ENCODE measurements at regions not wholly inside any gene's neighbourhood (a gene's known extent, or its start where the extent isn't known, plus 50 kb on each side); places are given as distances from the start of the nearest gene placed in this dataset.

DNA sequence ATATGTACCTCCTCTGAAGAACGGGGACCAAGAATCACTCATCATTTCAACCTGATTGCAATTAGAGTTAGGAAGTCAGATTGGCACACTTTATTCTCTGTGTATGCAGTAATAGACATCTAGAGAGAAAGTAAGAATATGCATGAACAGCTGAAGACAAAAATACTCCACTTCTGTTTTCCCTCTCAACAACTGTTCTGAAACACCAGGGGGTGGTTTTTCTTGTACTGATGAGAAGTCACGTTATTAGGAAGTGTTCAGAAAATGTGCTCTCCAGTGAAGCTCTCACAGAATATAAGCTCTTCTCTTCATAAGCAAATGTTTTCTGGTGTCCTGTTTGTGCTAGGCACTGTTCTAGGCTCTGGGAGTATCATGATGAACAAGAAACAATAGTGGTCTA, 531.7 kb upstream of the C9orf72 start:
- Histone ChIP-seq H3K9ac (ENCODE audit: insufficient read length, low read depth) (no peak overlapping the region), H3K27me3 (ENCODE audit: insufficient read depth, insufficient read length) (no peaks in the 10 kb centered on the region), H3K9me3 (ENCODE audit: insufficient read depth, low read length) (no peaks in the 10 kb centered on the region), H3K36me3 (ENCODE audit: insufficient read depth, insufficient read length, low read length) (no peaks in the 10 kb centered on the region), H3K4me1 (ENCODE audit: insufficient read depth, insufficient read length) (no peaks in the 10 kb centered on the region), H3K4me3 (ENCODE audit: insufficient read length, low read depth) (no peak overlapping the region)
- TF ChIP-seq YY1 (IDR thresholded peaks at IDR 0.05; ENCODE audit: insufficient read depth, insufficient read length) (no peak), SUZ12 (IDR thresholded peaks at IDR 0.05; ENCODE audit: extremely low read depth, insufficient read depth, insufficient read length) (no peak), ZNF274 (IDR thresholded peaks at IDR 0.05; ENCODE audit: low read depth, low read length) (no peak)
- no peak for DNase-seq (ENCODE audit: low read depth, low spot score)

DNA sequence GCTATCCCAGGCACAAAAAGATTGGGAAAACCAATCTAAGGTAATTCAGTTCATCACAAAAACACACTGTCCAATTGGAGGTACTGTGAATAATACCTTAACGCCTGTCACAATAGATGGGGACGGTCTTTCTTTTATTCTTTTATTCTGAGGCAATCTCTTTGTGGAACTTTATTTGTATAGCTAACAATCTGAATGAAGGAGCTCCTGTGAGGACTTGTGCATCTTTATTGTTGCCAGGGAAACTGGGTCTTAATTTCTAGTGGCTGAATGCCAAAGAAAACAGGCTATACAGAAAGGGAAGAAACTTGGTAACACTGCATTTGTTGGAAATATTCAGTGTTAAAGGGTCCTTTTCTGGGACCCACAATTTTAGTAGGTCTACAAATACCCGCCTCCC, 546.9 kb upstream of the C9orf72 start:
- Histone ChIP-seq H3K27me3 (ENCODE audit: insufficient read depth, insufficient read length) (no peaks in the 10 kb centered on the region), H3K9me3 (ENCODE audit: insufficient read depth, low read length) (no peaks in the 10 kb centered on the region), H3K36me3 (ENCODE audit: insufficient read depth, insufficient read length, low read length) (no peaks in the 10 kb centered on the region), H3K9ac (ENCODE audit: insufficient read length, low read depth) (no peak overlapping the region), H3K4me3 (ENCODE audit: insufficient read length, low read depth) (no peak overlapping the region), H3K4me1 (ENCODE audit: insufficient read depth, insufficient read length) (no peaks in the 10 kb centered on the region)
- TF ChIP-seq YY1 (IDR thresholded peaks at IDR 0.05; ENCODE audit: insufficient read depth, insufficient read length) (no peak), SUZ12 (IDR thresholded peaks at IDR 0.05; ENCODE audit: extremely low read depth, insufficient read depth, insufficient read length) (no peak), ZNF274 (IDR thresholded peaks at IDR 0.05; ENCODE audit: low read depth, low read length) (no peak)
- no peak for DNase-seq (ENCODE audit: low read depth, low spot score)

DNA sequence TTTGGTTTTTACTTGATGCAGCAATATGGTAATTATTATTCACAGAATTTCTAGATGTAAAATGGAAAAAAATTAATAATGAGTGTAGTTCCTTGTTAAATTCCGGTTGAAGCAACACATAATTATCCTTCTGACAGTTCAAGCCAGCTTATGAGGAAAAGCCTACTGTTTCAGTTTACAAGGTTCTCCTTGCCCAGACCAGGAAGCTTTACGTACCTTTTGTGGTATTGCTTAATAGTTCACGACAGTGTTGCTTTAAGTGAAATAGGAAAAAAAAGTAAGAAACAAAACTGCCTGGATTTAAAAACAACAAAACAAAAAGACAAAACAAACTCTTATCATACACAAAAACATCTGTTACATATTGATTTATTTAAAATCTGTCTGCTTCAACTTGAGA, 547.3 kb upstream of the C9orf72 start:
- no peaks in the 10 kb centered on the region for H3K9me3 ChIP-seq (ENCODE audit: insufficient read depth, low read length)
- no peak for DNase-seq (ENCODE audit: low read depth, low spot score)
- H3K9ac ChIP-seq (ENCODE audit: insufficient read length, low read depth) = no peak overlapping the region

DNA sequence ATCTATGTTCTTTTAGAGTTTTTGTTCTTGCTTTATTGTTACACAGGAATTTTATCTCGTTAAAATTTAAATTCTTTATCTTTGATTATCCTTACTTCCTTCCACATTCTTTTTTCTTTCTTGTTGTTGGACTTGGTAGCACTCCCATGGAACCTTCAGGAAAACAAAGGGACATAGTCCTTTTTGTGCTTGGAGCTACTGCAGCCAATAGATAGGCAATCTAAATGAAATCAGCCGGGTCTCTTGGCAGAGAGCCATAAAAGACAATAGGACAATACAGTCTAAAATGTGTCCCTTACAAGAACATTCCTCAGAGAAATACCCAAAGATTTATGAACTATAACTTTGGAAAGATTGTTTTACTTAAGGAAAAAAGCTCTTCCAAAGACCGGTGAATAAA, 548.1 kb upstream of the C9orf72 start:
- no peaks in the 10 kb centered on the region for H3K4me1 ChIP-seq (ENCODE audit: insufficient read depth, insufficient read length)
- H3K9ac ChIP-seq (ENCODE audit: insufficient read length, low read depth) = no peak overlapping the region
- no peaks in the 10 kb centered on the region for H3K9me3 ChIP-seq (ENCODE audit: insufficient read depth, low read length)
- no peak for DNase-seq (ENCODE audit: low read depth, low spot score)
- no peak for TF ChIP-seq SUZ12 (IDR thresholded peaks at IDR 0.05; ENCODE audit: extremely low read depth, insufficient read depth, insufficient read length)
- no peak for TF ChIP-seq ZNF274 (IDR thresholded peaks at IDR 0.05; ENCODE audit: low read depth, low read length)
- TF ChIP-seq YY1 (IDR thresholded peaks at IDR 0.05; ENCODE audit: insufficient read depth, insufficient read length) = no peak
- no peak overlapping the region for H3K4me3 ChIP-seq (ENCODE audit: insufficient read length, low read depth)
- no peaks in the 10 kb centered on the region for H3K36me3 ChIP-seq (ENCODE audit: insufficient read depth, insufficient read length, low read length)
- H3K27me3 ChIP-seq (ENCODE audit: insufficient read depth, insufficient read length) = no peaks in the 10 kb centered on the region

More for the DNA sequence above, 547.3 kb upstream of the C9orf72 start:
- TF ChIP-seq SUZ12 (IDR thresholded peaks at IDR 0.05; ENCODE audit: extremely low read depth, insufficient read depth, insufficient read length) (no peak), ZNF274 (IDR thresholded peaks at IDR 0.05; ENCODE audit: low read depth, low read length) (no peak), YY1 (IDR thresholded peaks at IDR 0.05; ENCODE audit: insufficient read depth, insufficient read length) (no peak)
- H3K36me3 ChIP-seq (ENCODE audit: insufficient read depth, insufficient read length, low read length) = no peaks in the 10 kb centered on the region
- H3K4me1 ChIP-seq (ENCODE audit: insufficient read depth, insufficient read length) = no peaks in the 10 kb centered on the region
- no peaks in the 10 kb centered on the region for H3K27me3 ChIP-seq (ENCODE audit: insufficient read depth, insufficient read length)
- H3K4me3 ChIP-seq (ENCODE audit: insufficient read length, low read depth) = no peak overlapping the region

DNA sequence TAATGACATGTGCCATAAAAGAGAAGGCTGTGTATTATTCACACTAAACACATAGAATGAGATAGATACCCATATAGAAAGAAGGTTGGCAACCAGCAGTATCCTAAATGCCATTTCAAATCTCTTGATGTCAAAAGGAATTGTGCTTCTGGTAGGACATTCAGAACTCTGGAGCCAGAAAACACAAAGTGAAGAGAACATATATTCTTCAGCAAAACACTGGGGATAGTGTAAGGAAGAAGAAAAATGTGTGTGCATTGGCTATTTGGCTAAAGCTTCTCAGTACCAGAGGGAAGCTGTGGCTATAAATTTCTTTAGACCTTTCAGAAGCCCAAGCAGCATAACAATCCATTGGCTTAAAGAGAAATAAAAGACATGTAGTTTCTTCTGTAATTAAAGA, 551.6 kb upstream of the C9orf72 start:
- no peaks in the 10 kb centered on the region for H3K4me1 ChIP-seq (ENCODE audit: insufficient read depth, insufficient read length)
- DNase-seq (ENCODE audit: low read depth, low spot score) = no peak
- TF ChIP-seq ZNF274 (IDR thresholded peaks at IDR 0.05; ENCODE audit: low read depth, low read length) (no peak), SUZ12 (IDR thresholded peaks at IDR 0.05; ENCODE audit: extremely low read depth, insufficient read depth, insufficient read length) (no peak), YY1 (IDR thresholded peaks at IDR 0.05; ENCODE audit: insufficient read depth, insufficient read length) (no peak)
- no peaks in the 10 kb centered on the region for H3K27me3 ChIP-seq (ENCODE audit: insufficient read depth, insufficient read length)
- H3K9me3 ChIP-seq (ENCODE audit: insufficient read depth, low read length) = no peaks in the 10 kb centered on the region
- H3K4me3 ChIP-seq (ENCODE audit: insufficient read length, low read depth) = no peak overlapping the region
- no peak overlapping the region for H3K9ac ChIP-seq (ENCODE audit: insufficient read length, low read depth)
- no peaks in the 10 kb centered on the region for H3K36me3 ChIP-seq (ENCODE audit: insufficient read depth, insufficient read length, low read length)

DNA sequence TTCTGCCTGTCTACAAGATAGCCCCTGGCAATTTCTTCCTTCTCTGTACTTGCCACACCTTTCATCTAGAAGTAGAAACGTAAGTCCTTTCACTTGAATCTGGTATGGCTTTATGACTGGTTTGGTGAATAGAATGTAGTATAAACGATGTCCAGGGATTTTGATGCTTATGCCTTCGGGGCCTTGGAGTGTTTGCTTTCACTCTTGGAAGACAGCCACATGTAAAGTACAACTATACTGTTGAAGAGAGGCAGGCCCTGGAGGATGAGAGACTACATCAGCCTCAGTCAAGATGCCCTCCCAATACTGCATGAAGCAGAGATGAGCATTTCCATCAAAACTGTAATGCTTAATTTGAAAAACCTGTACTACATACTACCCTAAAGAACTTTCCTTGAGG, 553.8 kb upstream of the C9orf72 start:
- TF ChIP-seq SUZ12 (IDR thresholded peaks at IDR 0.05; ENCODE audit: extremely low read depth, insufficient read depth, insufficient read length) (no peak), YY1 (IDR thresholded peaks at IDR 0.05; ENCODE audit: insufficient read depth, insufficient read length) (no peak), ZNF274 (IDR thresholded peaks at IDR 0.05; ENCODE audit: low read depth, low read length) (no peak)
- H3K4me1 ChIP-seq (ENCODE audit: insufficient read depth, insufficient read length) = no peaks in the 10 kb centered on the region
- no peak overlapping the region for H3K9ac ChIP-seq (ENCODE audit: insufficient read length, low read depth)
- no peak for DNase-seq (ENCODE audit: low read depth, low spot score)
- H3K27me3 ChIP-seq (ENCODE audit: insufficient read depth, insufficient read length) = no peaks in the 10 kb centered on the region
- no peaks in the 10 kb centered on the region for H3K36me3 ChIP-seq (ENCODE audit: insufficient read depth, insufficient read length, low read length)
- no peaks in the 10 kb centered on the region for H3K9me3 ChIP-seq (ENCODE audit: insufficient read depth, low read length)
- H3K4me3 ChIP-seq (ENCODE audit: insufficient read length, low read depth) = no peak overlapping the region

DNA sequence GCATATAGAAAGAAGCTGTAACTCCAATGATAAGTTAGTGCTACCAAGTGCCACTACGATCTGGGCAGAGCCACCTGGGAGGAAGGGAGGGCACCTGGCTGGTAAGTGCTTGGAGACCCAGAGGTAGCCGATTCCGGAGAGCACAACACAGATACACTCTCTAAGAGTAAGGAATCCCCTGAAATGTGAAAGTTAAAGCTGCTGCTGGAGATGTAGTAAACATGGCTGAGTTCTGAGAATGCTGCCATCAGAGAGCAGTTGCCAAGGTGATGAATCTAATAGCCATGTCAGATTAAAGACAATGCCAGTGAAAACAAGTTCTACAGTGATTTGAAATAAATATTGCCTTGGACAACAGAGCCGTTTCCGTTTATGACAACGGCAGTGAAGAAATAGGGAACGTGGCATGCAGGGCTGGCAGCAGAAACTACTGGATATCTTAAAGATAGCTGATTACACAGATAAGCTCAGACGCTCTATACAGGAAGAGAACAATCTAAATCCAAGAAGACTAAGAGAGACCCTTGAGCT, 561.2 kb upstream of the C9orf72 start:
- Histone ChIP-seq H3K9me3 (ENCODE audit: insufficient read depth, low read length) (no peaks in the 10 kb centered on the region), H3K4me3 (ENCODE audit: insufficient read length, low read depth) (no peak overlapping the region), H3K27me3 (ENCODE audit: insufficient read depth, insufficient read length) (no peaks in the 10 kb centered on the region), H3K9ac (ENCODE audit: insufficient read length, low read depth) (no peak overlapping the region), H3K36me3 (ENCODE audit: insufficient read depth, insufficient read length, low read length) (no peaks in the 10 kb centered on the region), H3K4me1 (ENCODE audit: insufficient read depth, insufficient read length) (no peaks in the 10 kb centered on the region)
- TF ChIP-seq ZNF274 (IDR thresholded peaks at IDR 0.05; ENCODE audit: low read depth, low read length) = no peak
- no peak for TF ChIP-seq SUZ12 (IDR thresholded peaks at IDR 0.05; ENCODE audit: extremely low read depth, insufficient read depth, insufficient read length)
- TF ChIP-seq YY1 (IDR thresholded peaks at IDR 0.05; ENCODE audit: insufficient read depth, insufficient read length) = no peak
- no peak for DNase-seq (ENCODE audit: low read depth, low spot score)

Data from NT2/D1 (cell line).